GM12891 (cell line): ENCODE measurements at regions not wholly inside any gene's neighbourhood (a gene's known extent, or its start where the extent isn't known, plus 50 kb on each side); places are given as distances from the start of the nearest gene placed in this dataset.

Experiments
- PAX5 ChIP-seq: IDR thresholded peaks from 2 replicates; pipeline ENCODE4 v1.6.1; 2011; ENCODE audit warnings: low read length, moderate library complexity, mild to moderate bottlenecking; ENCODE audit not compliant: insufficient read depth, severe bottlenecking
- POLR2A ChIP-seq: IDR thresholded peaks from 2 replicates; pipeline ENCODE4 v1.6.1; 2011; ENCODE audit warnings: low read depth, low read length, control low read depth
- POLR2AphosphoS5 ChIP-seq: IDR thresholded peaks from 2 replicates; pipeline ENCODE4 v1.6.1; 2011; ENCODE audit warnings: low read depth, low read length, control low read depth
- POU2F2 ChIP-seq: IDR thresholded peaks from 2 replicates; pipeline ENCODE4 v1.6.1; 2011; ENCODE audit warnings: low read depth, mild to moderate bottlenecking, control low read depth, low read length, moderate library complexity
- SPI1 ChIP-seq: IDR thresholded peaks from 2 replicates; pipeline ENCODE4 v1.6.1; 2011; ENCODE audit warnings: low read depth, low read length, control low read depth
- TAF1 ChIP-seq: IDR thresholded peaks from 2 replicates; pipeline ENCODE4 v1.6.1; 2011; ENCODE audit warnings: low read depth, low read length, control low read depth

GRCh38 chr13:95499811-95500712, 52.5 kb upstream of the CLDN10 start:
- TF ChIP-seq POLR2AphosphoS5 = no peak
- TF ChIP-seq TAF1 = no peak
- no peak for TF ChIP-seq POLR2A
- no peak for TF ChIP-seq SPI1
- no peak for TF ChIP-seq POU2F2
- TF ChIP-seq PAX5 = no peak
